GM19351 (cell line): ENCODE measurements at regions not wholly inside any gene's neighbourhood (a gene's known extent, or its start where the extent isn't known, plus 50 kb on each side); places are given as distances from the start of the nearest gene placed in this dataset.
"Not testable (repeated sequence)": the region's sequence is repeated elsewhere in the genome, so short reads cannot be mapped to it uniquely, and the experiment has no call there.

Experiments
- ATAC-seq: cut with Tn5 transposase; IDR thresholded peaks from one replicate; pipeline ENCODE4 v1.9.1; 2021; ENCODE audit warnings: mild to moderate bottlenecking, moderate library complexity; ENCODE audit not compliant: unreplicated experiment

GRCh38 chr12:59407799-59408198, 188.0 kb upstream of the SLC16A7 start:
- no peak for ATAC-seq

- ATAC-seq, result peak; percentile 53
Observed at GRCh38 chr12:59405992-59406391, 189.8 kb upstream of the SLC16A7 start.

GRCh38 chr12:59404109-59404650, 191.6 kb upstream of the SLC16A7 start:
- no peak for ATAC-seq

- ATAC-seq, result peak; percentile 83
Observed at GRCh38 chr12:59403259-59403932, 192.4 kb upstream of the SLC16A7 start.

- no peak for ATAC-seq
Observed at GRCh38 chr12:59401862-59402261, 194.0 kb upstream of the SLC16A7 start.

- no peak for ATAC-seq
Observed at GRCh38 chr12:59398164-59398563, 197.7 kb upstream of the SLC16A7 start.

- no peak for ATAC-seq
Observed at GRCh38 chr12:59396919-59397318, 198.9 kb upstream of the SLC16A7 start.

- no peak for ATAC-seq
Observed at GRCh38 chr12:59396519-59396918, 199.3 kb upstream of the SLC16A7 start.

GRCh38 chr12:59395310-59395709, 200.5 kb upstream of the SLC16A7 start:
- not testable (repeated sequence) for ATAC-seq

GRCh38 chr12:59393506-59393905, 202.3 kb upstream of the SLC16A7 start:
- no peak for ATAC-seq

GRCh38 chr12:59389968-59390576, 205.8 kb upstream of the SLC16A7 start:
- ATAC-seq, result no peak

- ATAC-seq, result no peak
Observed at GRCh38 chr12:59388694-59389093, 207.1 kb upstream of the SLC16A7 start.

GRCh38 chr12:59388176-59388575, 207.7 kb upstream of the SLC16A7 start:
- ATAC-seq, result no peak

GRCh38 chr12:59386236-59386635, 209.6 kb upstream of the SLC16A7 start:
- no peak for ATAC-seq

- ATAC-seq, result no peak
Observed at GRCh38 chr12:59383079-59383822, 212.6 kb upstream of the SLC16A7 start.

GRCh38 chr12:59382282-59383078, 213.3 kb upstream of the SLC16A7 start:
- ATAC-seq, result no peak

GRCh38 chr12:59381106-59381505, 214.7 kb upstream of the SLC16A7 start:
- no peak for ATAC-seq

GRCh38 chr12:59375633-59376032, 220.2 kb upstream of the SLC16A7 start:
- ATAC-seq, result no peak

GRCh38 chr12:59374783-59375182, 221.0 kb upstream of the SLC16A7 start:
- no peak for ATAC-seq

- peak; percentile 67 for ATAC-seq
Observed at GRCh38 chr12:59372956-59373355, 222.9 kb upstream of the SLC16A7 start.

GRCh38 chr12:59370933-59371332, 224.9 kb upstream of the SLC16A7 start:
- ATAC-seq, result no peak
